ENCODE measurements at regions not wholly inside any gene's neighbourhood (a gene's known extent, or its start where the extent isn't known, plus 50 kb on each side); places are given as distances from the start of the nearest gene placed in this dataset.

- no peaks in the 10 kb centered on the region for H3K9me3 ChIP-seq (ENCODE audit: insufficient read depth in 2 of 2, low read depth in 1 of 2, low read length in 1 of 2)
- no peak overlapping the region for H3K18ac ChIP-seq (ENCODE audit: extremely low read depth, low read length)
- H3K79me1 ChIP-seq (ENCODE audit: low read depth, low read length), result no peaks in the 10 kb centered on the region
- no peak overlapping the region for H3K4me2 ChIP-seq (ENCODE audit: insufficient read depth in 1 of 2, low read depth in 2 of 2, low read length in 2 of 2)
- H2BK15ac ChIP-seq (ENCODE audit: low read length), result no peak overlapping the region
- H3K56ac ChIP-seq (replicated peaks; ENCODE audit: insufficient read length, low read depth, low read length), result no peak overlapping the region
- H3K27me3 ChIP-seq (replicated peaks in 1 of 4; ENCODE audit: control insufficient read depth in 3 of 4, extremely low read depth in 1 of 4, insufficient read depth in 3 of 4, low read length in 3 of 4), result no peaks in the 10 kb centered on the region
- no peak overlapping the region for H4K5ac ChIP-seq (ENCODE audit: insufficient read length, low read depth, low read length)
- H3K36me3 ChIP-seq (ENCODE audit: control insufficient read depth in 2 of 4, insufficient read depth in 4 of 4, low read length in 3 of 4), result no peaks in the 10 kb centered on the region
- ChIA-PET POLR2A (ENCODE audit: partially characterized antibody) (no interaction called here), CTCF (ENCODE audit: partially characterized antibody) (interaction anchor here (0.8 to 1.1 kb wide), 6 partner anchors 11 to 939 kb away, joined by 3 to 5 read pairs (median 4); no protein-coding TSS in a partner anchor)
- H4K8ac ChIP-seq (ENCODE audit: extremely low read depth, insufficient read depth, low read length), result no peak overlapping the region
- H3K9ac ChIP-seq (replicated peaks in 1 of 4; ENCODE audit: extremely low read depth in 1 of 4, low read depth in 3 of 4, low read length in 3 of 4), result no peak overlapping the region
- H3K27ac ChIP-seq (ENCODE audit: low read depth, low read length), result no peak overlapping the region
- no peak overlapping the region for H3K23ac ChIP-seq (ENCODE audit: insufficient read length)
- no peak overlapping the region for H2AFZ ChIP-seq (ENCODE audit: low read length)
- 90% methylated on average over 2 of the region's 2 CpGs; no CpG with 5 or more reads in 1 of the 2 experiments for WGBS, 2 experiments (ENCODE audit: extremely low coverage in 1 of 2, insufficient coverage in 1 of 2, insufficient read length in 1 of 2, insufficient replicate concordance in 2 of 2, low coverage in 1 of 2, low lambda C conversion rate in 2 of 2, missing lambda C conversion rate in 1 of 2)
- no peak overlapping the region for H2AK5ac ChIP-seq (ENCODE audit: low read depth, low read length)
- no peak overlapping the region for H2BK5ac ChIP-seq (ENCODE audit: low read depth, low read length)
- H3K79me2 ChIP-seq (ENCODE audit: control insufficient read depth in 1 of 2, insufficient read depth in 2 of 2, low read length in 2 of 2), result no peaks in the 10 kb centered on the region
- no peak overlapping the region for H3K14ac ChIP-seq (ENCODE audit: insufficient read length)
- H2BK20ac ChIP-seq (ENCODE audit: low read length), result no peak overlapping the region
- H2BK12ac ChIP-seq (ENCODE audit: low read depth, low read length), result no peak overlapping the region
- H3K4me3 ChIP-seq (ENCODE audit: extremely low read depth in 1 of 4, insufficient read depth in 2 of 4, low read depth in 3 of 4, low read length in 4 of 4), result no peak overlapping the region
- H3K23me2 ChIP-seq (ENCODE audit: low read depth, low read length), result no peaks in the 10 kb centered on the region
- H4K20me1 ChIP-seq (replicated peaks in 1 of 2; ENCODE audit: control insufficient read depth in 1 of 2, insufficient read depth in 2 of 2, low read length in 2 of 2), result no peaks in the 10 kb centered on the region
- DNase-seq (ENCODE audit: low read depth in 1 of 2, low spot score in 2 of 2), result no peak
- no peak overlapping the region for H4K91ac ChIP-seq (replicated peaks; ENCODE audit: insufficient read length, low read length)
- no peak overlapping the region for H3K4ac ChIP-seq (replicated peaks; ENCODE audit: insufficient read length, low read depth, low read length)
- no peak overlapping the region for H2BK120ac ChIP-seq (replicated peaks; ENCODE audit: low read depth, low read length)
- H3K4me1 ChIP-seq (replicated peaks in 1 of 4; ENCODE audit: control insufficient read depth in 3 of 4, insufficient read depth in 4 of 4, low read length in 3 of 4), result no peaks in the 10 kb centered on the region; a peak in 2 of 7 replicates
- FAIRE-seq, result no peak
- TF ChIP-seq CHD7 (IDR thresholded peaks at IDR 0.05; ENCODE audit: insufficient replicate concordance, low read length), result no peak
Observed at GRCh38 chr6:103798166-103798565, 1061.6 kb downstream of the HACE1 start.

Data from H1 (cell line).